ENCODE measurements at regions not wholly inside any gene's neighbourhood (a gene's known extent, or its start where the extent isn't known, plus 50 kb on each side); places are given as distances from the start of the nearest gene placed in this dataset.

DNA sequence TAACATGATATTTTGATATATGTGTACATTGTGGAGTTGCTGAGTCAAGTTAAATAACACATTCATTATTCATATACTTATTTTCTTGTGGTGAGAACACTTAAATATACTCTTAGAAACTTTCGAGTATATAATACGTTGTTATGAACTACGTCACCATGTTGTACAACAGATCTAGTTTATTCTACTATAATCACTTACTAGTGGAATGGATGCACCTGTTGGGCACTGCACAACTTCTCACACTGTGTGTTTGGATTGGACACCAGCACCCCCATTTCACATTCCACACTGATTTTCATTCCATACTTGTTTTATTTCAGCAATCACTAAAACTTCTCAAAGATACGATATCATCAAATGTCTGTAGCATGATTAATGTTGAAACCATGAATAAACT lies 407.3 kb downstream of the RPS24 start:
- ChIA-PET CTCF (no interaction called here), POLR2A (ENCODE audit: unreplicated experiment) (no interaction called here)
- no peak overlapping the region for H2AFZ ChIP-seq
- H4K20me1 ChIP-seq (ENCODE audit: insufficient read depth) = no peaks in the 10 kb centered on the region
- peaks cover 7% of the 10 kb centered on the region; the same call in 1 of the 2 replicates for H3K27me3 ChIP-seq (ENCODE audit: insufficient read depth, low read depth)
- BruUV-seq (replicated peaks) = no TSS peak
- no peaks in the 10 kb centered on the region for H3K9me3 ChIP-seq (ENCODE audit: insufficient read depth, low read depth)
- H3K4me3 ChIP-seq = no peak overlapping the region
- no peaks in the 10 kb centered on the region for H3F3A ChIP-seq (ENCODE audit: insufficient read depth, low read depth)
- H3K4me1 ChIP-seq (replicated peaks; ENCODE audit: insufficient read depth) = no peaks in the 10 kb centered on the region
- TF ChIP-seq, protein P1, sequence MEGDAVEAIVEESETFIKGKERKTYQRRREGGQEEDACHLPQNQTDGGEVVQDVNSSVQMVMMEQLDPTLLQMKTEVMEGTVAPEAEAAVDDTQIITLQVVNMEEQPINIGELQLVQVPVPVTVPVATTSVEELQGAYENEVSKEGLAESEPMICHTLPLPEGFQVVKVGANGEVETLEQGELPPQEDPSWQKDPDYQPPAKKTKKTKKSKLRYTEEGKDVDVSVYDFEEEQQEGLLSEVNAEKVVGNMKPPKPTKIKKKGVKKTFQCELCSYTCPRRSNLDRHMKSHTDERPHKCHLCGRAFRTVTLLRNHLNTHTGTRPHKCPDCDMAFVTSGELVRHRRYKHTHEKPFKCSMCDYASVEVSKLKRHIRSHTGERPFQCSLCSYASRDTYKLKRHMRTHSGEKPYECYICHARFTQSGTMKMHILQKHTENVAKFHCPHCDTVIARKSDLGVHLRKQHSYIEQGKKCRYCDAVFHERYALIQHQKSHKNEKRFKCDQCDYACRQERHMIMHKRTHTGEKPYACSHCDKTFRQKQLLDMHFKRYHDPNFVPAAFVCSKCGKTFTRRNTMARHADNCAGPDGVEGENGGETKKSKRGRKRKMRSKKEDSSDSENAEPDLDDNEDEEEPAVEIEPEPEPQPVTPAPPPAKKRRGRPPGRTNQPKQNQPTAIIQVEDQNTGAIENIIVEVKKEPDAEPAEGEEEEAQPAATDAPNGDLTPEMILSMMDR (conservative IDR thresholded peaks at IDR 0.05) = no peak
- no peak for TF ChIP-seq EZH2 (IDR thresholded peaks at IDR 0.05; ENCODE audit: low read depth)
- intact Hi-C loops (cut with micrococcal nuclease; ENCODE audit: unreplicated experiment) = no loop called here
- no peak for DNase-seq
- no peaks in the 10 kb centered on the region for H3K9me2 ChIP-seq (ENCODE audit: insufficient read depth)
- H3K27ac ChIP-seq = no peak overlapping the region
- no peaks in the 10 kb centered on the region for H3K79me2 ChIP-seq (ENCODE audit: low read depth)
- H3K36me3 ChIP-seq (ENCODE audit: low read depth) = no peaks in the 10 kb centered on the region
- H3K4me2 ChIP-seq = no peak overlapping the region

DNA sequence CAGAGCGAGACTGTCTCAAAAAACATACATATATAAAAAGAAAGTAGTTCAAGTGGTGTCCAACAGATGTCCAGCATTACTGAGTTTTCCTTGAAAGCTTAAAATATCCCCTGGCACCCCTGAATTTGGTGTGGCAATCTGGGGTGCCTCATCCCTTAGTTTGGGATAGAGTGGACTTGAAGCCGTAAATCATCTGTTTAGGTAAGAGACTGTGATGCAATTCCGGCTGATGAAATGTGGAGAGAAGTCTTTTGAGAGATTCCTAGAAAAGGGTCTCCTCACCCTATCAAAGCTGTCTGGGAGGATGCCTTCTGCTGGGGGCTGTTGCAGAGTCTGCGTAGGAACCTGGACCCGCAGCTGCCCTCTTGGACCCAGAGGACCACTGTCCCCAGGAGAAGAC lies 408.0 kb downstream of the RPS24 start:
- ChIA-PET CTCF (no interaction called here), POLR2A (ENCODE audit: unreplicated experiment) (no interaction called here)
- Histone ChIP-seq H3K27me3 (ENCODE audit: insufficient read depth, low read depth) (peaks cover 7% of the 10 kb centered on the region; the same call in 1 of the 2 replicates), H3K4me2 (no peak overlapping the region), H3K27ac (no peak overlapping the region), H3K4me3 (no peak overlapping the region), H3F3A (ENCODE audit: insufficient read depth, low read depth) (no peaks in the 10 kb centered on the region), H3K4me1 (replicated peaks; ENCODE audit: insufficient read depth) (no peaks in the 10 kb centered on the region), H3K36me3 (ENCODE audit: low read depth) (no peaks in the 10 kb centered on the region), H2AFZ (no peak overlapping the region), H3K9me3 (ENCODE audit: insufficient read depth, low read depth) (no peaks in the 10 kb centered on the region), H3K79me2 (ENCODE audit: low read depth) (no peaks in the 10 kb centered on the region), H4K20me1 (ENCODE audit: insufficient read depth) (no peaks in the 10 kb centered on the region), H3K9me2 (ENCODE audit: insufficient read depth) (no peaks in the 10 kb centered on the region)
- BruUV-seq (replicated peaks) = no TSS peak
- intact Hi-C loops (cut with micrococcal nuclease; ENCODE audit: unreplicated experiment) = no loop called here
- DNase-seq = no peak
- no peak for TF ChIP-seq EZH2 (IDR thresholded peaks at IDR 0.05; ENCODE audit: low read depth)
- TF ChIP-seq, protein P1 (conservative IDR thresholded peaks at IDR 0.05) = no peak

DNA sequence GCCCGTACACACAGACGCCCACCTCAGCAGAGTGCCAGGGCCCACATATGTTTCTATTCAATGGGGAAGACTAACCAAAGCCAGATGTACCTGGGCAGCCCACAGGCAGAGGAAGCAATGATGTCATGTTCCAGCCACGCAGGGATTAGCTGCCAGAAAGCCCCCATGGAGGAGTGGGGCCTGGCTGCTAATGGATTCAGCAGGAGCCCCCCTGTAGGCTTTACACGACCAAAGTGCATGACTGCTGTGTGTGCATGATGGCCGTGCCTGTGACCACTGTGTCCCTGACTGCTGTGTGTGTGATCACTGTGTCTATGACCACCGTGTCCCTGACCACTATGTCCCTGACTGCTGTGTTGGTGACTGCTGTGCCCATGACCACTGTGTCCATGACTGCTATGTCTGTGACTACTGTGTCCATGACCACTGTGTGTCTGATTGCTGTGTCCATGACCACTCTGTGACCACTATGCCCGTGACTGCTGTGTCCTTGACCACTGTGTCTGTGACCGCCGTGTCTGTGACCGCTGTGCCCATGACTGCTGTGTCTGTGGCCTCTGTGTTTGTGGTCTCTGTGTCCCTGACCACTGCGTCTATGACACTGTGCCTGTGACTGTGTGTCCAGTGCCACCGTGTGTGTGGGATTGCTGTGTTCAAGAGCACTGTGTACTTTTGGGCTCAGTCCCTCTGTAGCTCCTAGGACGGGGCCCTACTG lies 409.3 kb downstream of the RPS24 start:
- Histone ChIP-seq H3K4me1 (replicated peaks; ENCODE audit: insufficient read depth) (no peaks in the 10 kb centered on the region), H3K4me3 (no peak overlapping the region), H3K9me3 (ENCODE audit: insufficient read depth, low read depth) (no peaks in the 10 kb centered on the region), H3K27me3 (ENCODE audit: insufficient read depth, low read depth) (no peaks in the 10 kb centered on the region), H3K27ac (no peak overlapping the region), H4K20me1 (ENCODE audit: insufficient read depth) (no peaks in the 10 kb centered on the region), H3K4me2 (no peak overlapping the region), H3K36me3 (ENCODE audit: low read depth) (no peaks in the 10 kb centered on the region), H2AFZ (no peak overlapping the region), H3F3A (ENCODE audit: insufficient read depth, low read depth) (no peaks in the 10 kb centered on the region), H3K9me2 (ENCODE audit: insufficient read depth) (no peaks in the 10 kb centered on the region), H3K79me2 (ENCODE audit: low read depth) (no peaks in the 10 kb centered on the region)
- no peak for TF ChIP-seq EZH2 (IDR thresholded peaks at IDR 0.05; ENCODE audit: low read depth)
- TF ChIP-seq, protein P1 (conservative IDR thresholded peaks at IDR 0.05) = no peak
- intact Hi-C loops (cut with micrococcal nuclease; ENCODE audit: unreplicated experiment) = no loop called here
- CTCF ChIA-PET = interaction anchor here (0.7 kb wide), 1 partner anchor 908 kb away, joined by 8 read pairs; no protein-coding TSS in a partner anchor
- BruUV-seq (replicated peaks) = no TSS peak
- DNase-seq = no peak
- POLR2A ChIA-PET (ENCODE audit: unreplicated experiment) = no interaction called here

Measured in PC-9 (cell line).